HFF-Myc (cell line): ENCODE measurements at regions not wholly inside any gene's neighbourhood (a gene's known extent, or its start where the extent isn't known, plus 50 kb on each side); places are given as distances from the start of the nearest gene placed in this dataset.
A peak's percentile ranks its signal among the peaks of the same experiment; 100 is the strongest.

Experiments
- DNase-seq: peaks from one replicate; pipeline ENCODE4 v3.0.0-alpha.2; 2011; ENCODE audit warnings: low read depth; ENCODE audit errors: extremely low read depth
- H3K4me3 ChIP-seq: replicated peaks from 2 replicates; pipeline ENCODE4 v1.5.1; 2011; ENCODE audit warnings: low read depth, mild to moderate bottlenecking, control low read depth, low read length
- TF ChIP-seq, protein P1 (sequence below): IDR thresholded peaks from 2 replicates; pipeline ENCODE4 v1.5.1; 2012; ENCODE audit warnings: mild to moderate bottlenecking, low read depth, low read length, control low read depth; ENCODE audit errors: missing control alignments

DNA sequence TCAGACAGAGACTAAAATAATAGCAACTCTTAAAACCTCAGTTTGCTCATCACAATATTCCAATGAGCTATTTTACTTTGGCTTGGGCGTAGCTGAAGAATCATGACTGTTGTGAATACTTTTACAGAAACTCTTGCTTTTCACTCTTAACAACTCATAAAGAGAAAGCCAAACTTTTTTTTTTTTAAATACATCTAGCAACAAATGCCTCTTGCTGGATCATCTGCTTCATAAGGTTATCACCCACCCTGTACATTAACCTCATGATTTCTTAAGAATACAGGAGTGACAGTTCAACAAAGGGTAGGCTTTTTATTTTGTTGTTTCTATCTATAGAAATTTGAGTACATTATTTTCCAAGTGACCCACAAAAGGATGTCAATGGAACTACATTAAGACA is 307.4 kb upstream of the DDHD1 start:
- H3K4me3 ChIP-seq = no peak overlapping the region
- DNase-seq = no peak
- TF ChIP-seq, protein P1, sequence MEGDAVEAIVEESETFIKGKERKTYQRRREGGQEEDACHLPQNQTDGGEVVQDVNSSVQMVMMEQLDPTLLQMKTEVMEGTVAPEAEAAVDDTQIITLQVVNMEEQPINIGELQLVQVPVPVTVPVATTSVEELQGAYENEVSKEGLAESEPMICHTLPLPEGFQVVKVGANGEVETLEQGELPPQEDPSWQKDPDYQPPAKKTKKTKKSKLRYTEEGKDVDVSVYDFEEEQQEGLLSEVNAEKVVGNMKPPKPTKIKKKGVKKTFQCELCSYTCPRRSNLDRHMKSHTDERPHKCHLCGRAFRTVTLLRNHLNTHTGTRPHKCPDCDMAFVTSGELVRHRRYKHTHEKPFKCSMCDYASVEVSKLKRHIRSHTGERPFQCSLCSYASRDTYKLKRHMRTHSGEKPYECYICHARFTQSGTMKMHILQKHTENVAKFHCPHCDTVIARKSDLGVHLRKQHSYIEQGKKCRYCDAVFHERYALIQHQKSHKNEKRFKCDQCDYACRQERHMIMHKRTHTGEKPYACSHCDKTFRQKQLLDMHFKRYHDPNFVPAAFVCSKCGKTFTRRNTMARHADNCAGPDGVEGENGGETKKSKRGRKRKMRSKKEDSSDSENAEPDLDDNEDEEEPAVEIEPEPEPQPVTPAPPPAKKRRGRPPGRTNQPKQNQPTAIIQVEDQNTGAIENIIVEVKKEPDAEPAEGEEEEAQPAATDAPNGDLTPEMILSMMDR = no peak

DNA sequence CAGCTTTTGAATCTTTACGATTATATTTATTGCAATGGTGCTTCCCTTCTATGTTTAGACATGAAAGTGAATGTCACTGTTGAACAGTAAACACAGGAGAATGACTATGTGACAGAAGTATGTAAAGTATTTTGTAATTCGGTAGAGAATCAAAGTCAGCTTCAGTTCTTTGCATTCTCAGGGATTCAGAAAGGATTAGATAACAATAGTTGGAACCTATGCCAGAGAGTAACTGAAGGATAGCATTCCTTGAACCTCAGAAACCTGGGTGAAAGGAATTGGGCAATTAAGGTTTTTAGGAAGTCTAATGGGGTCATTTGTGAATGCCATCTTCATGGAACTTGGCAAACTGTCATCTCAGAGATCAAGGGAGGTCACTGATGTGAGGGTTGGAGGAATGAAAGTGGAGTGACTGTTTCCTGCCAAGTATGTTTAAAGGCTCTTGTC is 305.3 kb upstream of the DDHD1 start:
- no peak overlapping the region for H3K4me3 ChIP-seq
- TF ChIP-seq, protein P1 = no peak
- peak; percentile 47 for DNase-seq

DNA sequence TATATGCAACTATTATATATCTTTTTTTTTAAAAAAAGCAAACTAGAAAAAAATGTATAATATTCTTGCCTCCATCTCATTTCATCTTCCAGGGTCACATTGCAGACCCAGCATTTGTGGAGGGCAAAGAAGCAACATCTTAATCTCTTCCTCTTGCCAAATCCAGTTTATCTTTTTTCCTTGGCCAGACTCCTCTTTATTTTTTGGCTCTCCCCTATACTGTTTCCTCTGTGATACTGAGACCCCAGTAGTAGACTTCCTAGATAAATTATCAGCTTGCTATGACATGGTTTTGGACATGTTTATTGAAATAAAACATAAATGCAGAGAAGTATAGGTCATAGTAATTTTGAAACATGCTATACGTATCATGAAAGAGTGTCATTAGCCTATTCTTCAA is 303.8 kb upstream of the DDHD1 start:
- DNase-seq = no peak
- TF ChIP-seq, protein P1 = no peak
- no peak overlapping the region for H3K4me3 ChIP-seq

DNA sequence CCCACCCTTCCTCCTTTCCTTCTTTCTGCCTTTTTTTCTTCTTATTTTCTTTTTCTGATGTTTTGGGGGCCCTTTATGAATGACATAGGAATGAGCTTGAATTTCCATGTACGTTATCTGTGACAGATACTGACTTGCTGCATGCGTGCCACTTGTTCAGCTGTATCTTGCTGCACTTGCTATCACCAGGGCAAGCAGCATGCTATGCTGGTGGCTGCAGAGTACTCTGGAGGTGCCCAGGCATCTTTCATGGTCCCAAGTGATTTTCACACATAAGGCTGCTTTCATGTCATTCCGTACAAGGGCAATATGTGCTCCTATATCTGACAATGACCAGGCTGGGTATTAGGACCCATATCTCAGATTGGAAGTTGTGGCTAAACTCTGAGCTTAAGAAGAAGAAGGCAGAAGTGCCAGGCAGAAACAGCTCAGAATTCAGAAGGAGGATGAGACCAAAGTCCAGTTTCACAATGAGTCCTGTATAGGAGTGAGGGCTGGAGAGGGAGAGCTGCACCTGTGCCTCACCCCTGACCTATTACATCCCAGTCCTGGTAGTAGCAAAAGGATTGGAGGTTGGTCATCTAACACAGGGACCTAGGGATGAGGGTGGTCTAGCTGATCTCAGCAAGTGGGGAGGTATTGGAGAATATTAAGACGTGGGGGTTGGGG is 299.0 kb upstream of the DDHD1 start:
- H3K4me3 ChIP-seq = no peak overlapping the region
- TF ChIP-seq, protein P1 = no peak
- no peak for DNase-seq

DNA sequence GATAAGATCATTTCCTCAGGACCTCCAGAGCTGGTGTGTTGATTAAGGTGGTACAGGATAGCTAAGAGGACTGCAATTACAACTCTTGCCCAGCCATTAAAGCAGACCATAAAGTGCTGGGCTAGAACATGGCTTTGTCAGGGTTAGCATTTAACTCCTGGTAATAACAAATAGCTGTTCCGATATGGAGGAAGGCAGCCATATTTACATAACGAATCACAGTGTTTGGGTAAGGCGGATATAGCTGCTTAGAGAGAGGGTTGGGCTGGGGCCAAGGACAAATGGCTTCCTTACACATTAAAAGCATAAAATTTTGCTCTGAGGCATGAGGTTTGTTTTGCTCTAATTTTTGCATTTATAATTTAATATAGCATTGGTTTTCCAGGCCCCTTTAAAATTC is 297.7 kb upstream of the DDHD1 start:
- no peak for DNase-seq
- TF ChIP-seq, protein P1 = no peak
- no peak overlapping the region for H3K4me3 ChIP-seq

DNA sequence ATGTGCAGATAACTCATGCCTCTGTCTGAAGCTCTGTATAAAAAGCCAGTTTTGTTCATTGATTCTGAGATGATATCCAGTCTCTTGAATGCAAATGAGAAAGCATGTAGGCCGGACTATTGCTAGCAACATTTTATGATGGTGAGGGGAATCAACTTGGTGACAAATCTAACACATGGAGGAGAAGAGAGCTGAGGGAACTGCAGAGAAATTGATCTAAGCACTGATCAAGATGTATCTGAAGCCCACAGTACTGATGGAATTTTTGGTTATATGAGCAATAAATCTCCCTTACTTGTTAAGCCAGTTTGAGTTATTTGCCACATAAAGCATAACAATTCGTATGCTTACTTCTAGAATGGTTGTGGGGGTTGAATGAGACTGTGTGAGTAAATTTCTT is 295.6 kb upstream of the DDHD1 start:
- no peak for DNase-seq
- TF ChIP-seq, protein P1 = no peak
- no peak overlapping the region for H3K4me3 ChIP-seq
